Fibroblast of peridontal ligament (primary cell): ENCODE measurements at regions not wholly inside any gene's neighbourhood (a gene's known extent, or its start where the extent isn't known, plus 50 kb on each side); places are given as distances from the start of the nearest gene placed in this dataset.
"Not testable (repeated sequence)": the region's sequence is repeated elsewhere in the genome, so short reads cannot be mapped to it uniquely, and the experiment has no call there.

Experiments used
- DNase-seq: peaks from one replicate; pipeline ENCODE4 v3.0.0-alpha.2; 2010; ENCODE audit errors: extremely low read depth

DNA sequence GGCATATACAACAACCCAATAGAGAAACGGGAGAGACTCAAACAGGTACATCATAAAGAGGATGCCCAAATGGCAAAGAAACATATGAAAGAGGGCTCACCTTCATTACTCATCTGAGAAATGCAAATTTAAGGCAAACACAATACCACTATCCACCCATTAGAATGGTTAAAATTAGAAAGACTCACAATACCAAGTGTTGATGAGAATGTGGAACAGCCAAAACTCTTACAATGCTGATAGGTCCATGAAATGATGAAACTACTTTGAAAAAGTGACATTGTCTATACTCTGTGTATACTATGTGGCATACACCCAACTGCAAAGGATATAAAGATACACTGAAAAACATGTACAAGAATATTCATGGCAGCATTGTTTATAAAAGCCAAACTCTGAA, 96.2 kb upstream of the TSHZ3 start:
- no peak for DNase-seq

DNA sequence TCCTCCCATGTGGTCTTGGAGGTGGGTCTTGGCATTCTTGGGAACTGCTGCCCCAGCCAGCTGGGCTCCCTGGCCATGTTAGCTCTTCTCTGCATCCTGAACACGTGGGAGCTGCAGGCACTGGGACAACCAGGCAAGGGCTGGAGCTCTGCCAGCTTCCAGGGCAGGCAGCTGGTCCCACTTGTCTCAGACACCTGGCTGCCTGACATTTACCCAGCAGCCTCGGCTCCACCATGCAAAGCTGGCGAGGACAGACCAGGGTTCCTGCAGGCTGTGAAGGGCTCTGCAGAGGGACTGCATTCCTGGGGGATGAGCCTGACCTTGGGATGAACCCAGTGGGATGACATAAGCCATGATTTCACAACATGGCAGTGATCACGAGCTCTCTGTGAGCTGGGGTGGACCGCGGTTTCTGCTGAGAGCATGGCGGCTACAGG, 99.0 kb upstream of the TSHZ3 start:
- DNase-seq: peak; percentile 22

DNA sequence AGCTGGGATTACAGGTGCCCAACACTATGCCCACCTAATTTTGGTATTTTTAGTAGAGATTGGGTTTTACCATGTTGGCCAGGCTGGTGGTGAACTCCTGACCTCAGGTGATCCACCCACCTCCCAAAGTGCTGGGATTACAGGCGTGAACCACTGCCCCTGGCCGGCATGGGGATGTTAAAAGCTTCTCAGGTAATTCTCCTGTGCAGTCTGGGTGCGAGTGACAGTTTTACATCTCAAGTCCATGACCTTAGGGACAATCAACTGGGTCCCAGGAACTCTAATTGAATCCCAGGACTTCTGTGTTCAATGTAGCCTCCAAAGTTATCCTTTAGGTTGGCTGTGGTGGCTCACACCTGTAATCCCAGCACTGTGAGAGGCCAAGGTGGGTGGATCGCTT, 100.1 kb upstream of the TSHZ3 start:
- DNase-seq: no peak

DNA sequence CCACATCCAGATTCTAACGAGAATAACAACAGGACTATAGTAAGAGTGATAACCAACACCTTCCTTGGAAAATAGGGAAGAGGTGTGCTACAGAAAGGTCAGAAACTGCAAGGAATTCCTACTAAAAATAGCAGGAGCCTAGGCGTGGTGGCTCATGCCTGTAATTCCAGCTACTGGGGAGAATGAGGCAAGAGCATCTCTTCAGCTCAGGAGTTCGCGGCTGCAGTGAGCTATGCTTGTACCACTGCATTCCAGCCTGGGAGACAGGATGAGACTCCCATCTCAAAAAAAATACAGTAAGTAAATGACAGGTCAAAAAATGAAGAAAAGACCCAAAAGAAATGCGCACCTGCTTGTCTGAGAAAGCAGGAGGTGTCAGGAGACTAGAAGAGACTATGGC, 101.5 kb upstream of the TSHZ3 start:
- no peak for DNase-seq

DNA sequence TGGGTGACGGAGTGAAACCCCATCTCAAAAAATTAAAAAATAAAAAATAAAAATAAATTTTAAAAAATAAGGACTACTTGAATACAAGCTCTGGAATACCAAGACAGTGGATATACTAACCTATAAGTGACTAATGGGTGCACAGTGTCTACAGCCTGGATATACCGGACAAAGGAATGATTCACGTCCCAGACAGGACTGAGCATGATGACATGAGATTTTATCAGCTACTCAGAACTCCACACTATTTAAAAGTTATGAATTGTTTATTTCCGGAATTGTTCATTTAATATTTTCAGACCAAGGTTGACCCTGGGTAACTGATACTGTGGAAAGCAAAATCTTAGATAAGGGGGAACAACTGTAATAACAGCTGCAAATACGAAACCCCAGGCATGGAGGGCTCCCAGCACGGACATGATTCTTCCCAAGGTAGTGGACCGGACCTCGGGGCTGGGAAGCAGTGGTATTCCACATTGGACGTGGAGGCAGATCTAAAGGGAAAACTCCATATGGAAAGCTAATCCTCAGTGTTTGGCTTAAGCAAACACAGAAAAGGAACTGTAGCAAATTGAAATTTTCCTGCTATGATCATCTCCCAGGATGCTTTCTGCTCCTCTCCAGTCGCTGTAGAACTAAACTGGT, 102.6 kb upstream of the TSHZ3 start:
- no peak for DNase-seq

DNA sequence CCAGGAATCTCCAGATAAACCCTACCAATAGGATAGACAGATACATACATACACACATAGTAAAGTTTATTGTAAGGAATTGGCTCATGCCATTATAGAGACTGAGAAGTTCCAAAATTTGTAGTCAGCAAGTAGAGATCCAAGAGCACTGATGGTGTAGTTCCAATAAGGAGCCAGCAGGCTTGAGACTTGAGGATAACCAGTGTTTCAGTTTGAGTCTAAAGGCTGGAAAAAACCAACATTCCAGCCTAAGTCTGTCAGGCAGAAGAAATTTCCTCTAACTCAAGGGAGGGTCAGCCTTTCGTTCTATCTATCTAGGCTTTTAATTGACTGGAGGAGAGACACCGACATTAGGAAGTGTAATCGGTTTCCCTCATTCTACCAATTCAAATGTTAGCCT, 110.2 kb upstream of the TSHZ3 start:
- no peak for DNase-seq

DNA sequence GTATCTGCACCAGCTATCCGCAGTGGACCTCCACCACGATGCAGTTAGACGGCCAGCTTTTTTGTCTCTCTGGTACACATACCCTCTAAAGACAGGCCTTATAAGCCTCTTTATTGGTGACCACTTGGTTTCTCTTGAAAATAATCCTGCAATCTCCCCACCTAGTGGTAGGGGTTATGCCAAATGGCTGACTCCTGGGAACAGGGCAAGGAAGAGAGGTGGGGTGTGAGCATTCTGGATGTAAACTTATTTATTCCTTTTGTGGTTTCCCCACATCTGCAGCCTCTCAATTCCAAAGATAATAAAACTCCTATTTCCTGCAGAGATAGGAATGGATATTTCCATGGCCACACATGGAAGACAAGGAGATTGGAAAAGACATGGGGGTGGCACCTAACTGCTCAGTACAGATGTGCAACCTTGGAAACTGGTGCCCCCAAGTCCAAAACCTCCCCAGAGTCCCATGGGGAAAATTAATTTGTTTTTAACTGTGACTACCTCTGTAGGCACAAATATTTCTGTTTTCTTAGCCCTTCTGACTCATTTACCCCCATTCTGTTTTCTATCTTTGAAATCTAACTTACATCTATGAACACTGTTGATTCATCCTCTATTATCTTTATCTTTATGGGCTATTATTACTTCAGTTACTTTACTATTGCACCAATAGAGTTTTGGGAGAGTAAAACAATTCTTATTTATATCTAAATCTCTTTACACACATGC, 112.7 kb upstream of the TSHZ3 start:
- DNase-seq: peak; percentile 3

DNA sequence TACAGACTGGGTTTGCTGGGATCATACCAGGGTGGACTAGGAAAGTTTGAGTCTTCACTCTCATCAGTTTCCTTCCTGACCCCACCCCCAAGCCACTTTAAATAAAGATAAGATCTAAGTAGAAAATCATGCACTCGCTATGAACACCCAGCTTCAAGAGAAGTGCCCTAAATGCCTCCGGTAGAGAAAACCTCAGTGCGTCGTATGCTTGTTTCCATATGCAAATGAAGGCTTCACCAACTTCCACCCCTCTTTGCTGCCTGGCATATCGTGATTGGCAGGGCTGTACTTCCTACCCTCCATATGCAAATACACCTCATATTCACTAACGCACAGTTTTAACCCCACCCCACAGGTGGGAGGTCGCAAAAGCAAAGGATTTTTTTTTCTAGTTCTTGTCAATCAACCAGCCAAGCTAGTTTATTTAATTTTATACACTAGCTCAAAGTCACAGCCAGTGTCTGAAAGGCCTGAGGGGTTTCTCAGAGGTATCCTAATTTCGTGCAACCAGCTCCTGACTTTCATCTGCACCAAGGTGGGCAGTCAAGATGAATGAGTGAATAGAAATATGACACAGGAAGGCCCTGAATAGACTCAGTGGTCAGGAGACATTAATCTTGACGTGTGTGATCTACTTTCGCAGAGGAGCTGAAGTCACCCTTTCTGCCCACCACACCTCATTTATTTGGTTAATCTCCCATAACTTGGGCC, 121.1 kb upstream of the TSHZ3 start:
- no peak for DNase-seq

DNA sequence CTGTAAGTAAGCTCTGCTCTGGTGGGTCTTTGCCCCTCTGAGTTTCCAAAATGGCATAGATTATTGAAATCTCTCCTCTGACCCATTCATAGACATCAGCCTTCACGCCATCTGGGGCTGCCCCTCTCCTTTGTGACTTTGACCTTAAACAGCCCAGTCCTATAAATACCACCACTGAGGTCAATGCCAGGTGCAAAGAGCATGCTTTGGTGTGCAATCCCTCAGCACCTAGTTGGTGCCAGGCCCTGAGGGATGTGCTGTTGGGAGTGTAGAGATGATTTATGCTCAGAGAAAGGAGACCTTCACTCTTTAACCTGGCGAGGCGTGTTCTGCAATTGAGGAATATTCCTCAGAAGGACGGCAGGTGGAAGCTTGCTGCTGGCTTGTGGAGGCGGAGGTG, 121.7 kb upstream of the TSHZ3 start:
- no peak for DNase-seq

DNA sequence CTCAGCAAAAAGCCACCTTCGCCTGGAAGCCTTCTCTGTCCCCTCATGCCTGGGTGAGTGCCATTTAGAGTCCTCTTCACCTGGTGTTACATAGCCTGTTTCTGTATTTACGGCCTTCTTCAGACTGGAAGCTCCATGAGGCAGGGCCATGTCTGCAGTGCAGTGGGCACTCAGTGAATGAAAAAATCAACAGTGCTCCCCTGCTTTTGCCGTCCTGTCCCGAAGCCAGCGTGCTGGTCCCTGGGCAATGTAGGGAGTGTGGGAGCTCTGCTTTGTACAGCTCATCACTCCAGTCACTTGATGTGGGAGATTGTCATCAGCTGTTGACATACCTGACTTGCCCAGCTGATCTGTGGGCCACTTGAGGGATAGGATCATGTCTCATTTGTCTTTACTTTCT, 129.0 kb upstream of the TSHZ3 start:
- no peak for DNase-seq

DNA sequence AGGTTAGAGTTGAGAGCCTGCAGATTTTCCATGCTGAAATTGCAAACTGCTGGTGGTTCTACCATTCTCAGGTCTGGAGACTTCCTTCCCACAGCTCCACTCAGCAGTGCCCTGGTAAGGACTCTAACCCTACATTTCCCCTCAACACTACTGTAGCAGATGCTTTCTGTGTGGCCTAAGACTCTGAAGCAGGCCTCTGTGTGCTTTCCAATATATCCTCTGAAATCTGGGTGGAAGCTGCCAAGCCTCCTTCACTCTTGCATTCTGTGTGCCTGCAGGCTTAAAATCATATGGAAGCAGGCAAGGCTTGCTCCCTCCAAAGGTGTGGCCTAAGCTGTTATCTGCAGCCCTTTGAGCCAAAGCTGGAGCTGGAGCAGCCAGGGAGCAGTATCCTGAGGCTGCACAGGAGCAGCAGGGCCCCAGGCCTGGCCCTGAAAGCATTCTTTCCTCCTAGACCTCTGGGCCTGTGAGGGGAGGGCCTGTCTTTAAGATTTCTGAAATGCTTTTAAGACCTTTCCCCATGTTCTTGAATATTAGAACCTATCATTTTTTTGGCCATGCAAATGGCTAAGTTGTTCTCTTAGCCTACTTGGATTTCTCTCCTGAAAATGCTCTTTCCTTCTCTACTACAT, 134.1 kb upstream of the TSHZ3 start:
- DNase-seq: no peak

DNA sequence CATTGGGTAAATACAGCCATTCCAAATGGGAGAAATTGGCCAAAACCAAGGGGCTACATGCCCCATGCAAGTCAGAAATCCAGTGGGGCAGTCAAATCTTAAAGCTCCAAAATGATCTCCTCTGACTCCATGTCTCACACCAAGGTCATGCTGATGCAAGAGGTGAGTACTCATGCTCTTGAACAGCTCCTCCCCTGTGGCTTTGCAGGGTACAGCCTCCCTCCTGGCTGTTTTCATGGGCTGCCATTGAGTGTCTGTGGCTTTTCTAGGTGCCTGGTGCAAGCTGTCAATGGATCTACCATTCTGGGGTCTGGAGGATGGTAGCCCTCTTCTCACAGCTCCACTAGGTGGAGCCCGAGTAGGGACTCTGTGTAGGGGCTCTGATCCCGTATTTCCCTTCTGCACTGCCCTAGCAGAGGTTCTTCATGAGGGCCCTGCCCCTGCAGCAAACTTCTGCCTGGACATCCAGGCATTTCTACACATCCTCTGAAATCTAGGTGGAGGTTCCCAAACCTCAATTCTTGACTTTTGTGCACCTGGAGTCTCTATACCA, 135.7 kb upstream of the TSHZ3 start:
- DNase-seq: not testable (repeated sequence)

DNA sequence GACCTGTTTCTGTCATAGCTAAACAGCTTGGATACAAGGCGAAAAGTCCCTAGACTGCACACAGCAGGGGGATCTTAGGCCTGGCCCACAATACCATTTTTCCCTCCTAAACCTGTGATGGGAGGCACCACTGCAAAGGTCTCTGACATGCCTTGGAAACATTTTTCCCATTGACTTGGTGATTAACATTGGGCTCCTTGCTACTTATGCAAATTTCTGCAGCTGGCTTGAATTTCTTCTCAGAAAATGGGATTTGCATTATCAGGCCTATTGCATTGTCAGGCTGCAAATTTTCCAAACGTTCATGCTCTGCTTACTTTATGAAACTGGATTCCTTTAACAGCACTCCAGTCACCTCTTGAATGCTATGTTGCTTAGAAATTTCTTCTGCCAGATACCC, 136.2 kb upstream of the TSHZ3 start:
- no peak for DNase-seq

DNA sequence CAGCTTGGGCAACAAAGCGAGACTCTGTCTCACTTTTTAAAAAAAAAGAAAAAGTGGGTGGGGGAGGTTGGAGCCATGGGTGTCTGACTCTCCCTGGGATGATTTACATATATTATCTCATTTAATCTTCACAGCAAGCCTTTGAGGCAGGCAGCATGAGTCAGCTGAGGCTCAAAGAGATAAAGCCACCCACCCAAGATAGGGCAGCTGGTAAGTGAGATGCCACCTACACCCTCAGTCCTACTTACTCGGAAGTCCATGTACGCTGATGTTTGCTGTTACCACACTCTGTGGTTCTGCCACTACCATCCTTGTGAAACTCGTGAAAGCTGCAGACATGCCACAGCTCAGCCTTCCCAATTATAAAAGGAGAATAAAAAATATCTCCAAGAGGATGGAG, 142.0 kb upstream of the TSHZ3 start:
- no peak for DNase-seq

DNA sequence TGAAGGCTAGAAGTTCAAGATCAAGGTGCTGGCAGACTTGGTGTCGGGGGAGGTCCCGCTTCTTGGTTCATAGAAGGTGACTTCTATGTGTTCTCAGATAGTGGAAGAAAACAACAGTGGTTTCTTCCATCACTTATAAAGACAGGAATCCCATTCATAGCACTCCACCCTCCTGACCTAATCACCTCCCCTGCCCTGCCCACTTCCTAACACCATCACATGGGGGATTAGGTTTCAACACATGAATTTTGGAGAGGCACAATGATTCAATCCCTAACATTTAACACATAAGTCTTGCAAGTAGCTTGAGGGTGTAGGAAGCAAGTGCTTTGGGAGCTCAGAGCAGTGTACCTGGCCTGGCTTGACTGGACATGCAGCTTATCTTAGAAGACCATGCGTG, 142.8 kb upstream of the TSHZ3 start:
- DNase-seq: no peak

DNA sequence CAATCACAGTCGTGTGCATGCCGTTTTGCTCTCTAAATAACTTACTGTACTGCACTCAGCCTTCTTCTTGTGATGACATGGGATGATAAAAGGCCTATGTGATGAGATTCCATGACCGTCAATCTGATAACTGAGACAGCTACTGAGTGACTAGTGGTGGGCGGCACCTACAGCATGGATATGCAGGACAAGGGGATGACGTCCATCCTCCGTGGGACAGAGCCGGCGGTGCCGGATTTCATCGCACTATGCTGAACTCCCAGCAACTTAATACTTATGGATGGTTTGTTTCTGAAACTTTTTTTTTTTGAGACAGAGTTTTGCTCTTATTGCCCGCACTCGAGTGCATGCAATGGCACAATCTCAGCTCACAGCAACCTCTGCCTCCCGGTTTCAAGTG, 146.8 kb upstream of the TSHZ3 start:
- DNase-seq: no peak

DNA sequence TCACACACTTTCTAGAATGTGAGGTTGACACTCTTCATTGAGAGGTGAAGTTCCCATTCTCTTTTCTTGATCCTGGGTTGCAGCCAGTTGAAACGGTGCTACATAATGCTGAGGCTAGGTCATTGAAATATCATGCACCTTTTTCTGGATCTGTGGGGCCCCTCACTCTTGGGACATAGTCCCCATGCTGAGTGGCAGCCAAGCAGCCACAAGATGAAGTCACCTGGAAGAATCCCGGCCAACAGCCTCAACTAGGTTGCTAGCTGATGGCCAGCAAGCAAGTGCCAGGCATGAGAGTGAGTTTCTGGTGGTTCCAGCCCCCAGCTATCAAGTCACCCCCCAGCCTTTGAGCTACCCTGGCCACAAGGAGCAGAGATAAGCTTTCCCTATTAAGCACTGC, 148.5 kb upstream of the TSHZ3 start:
- no peak for DNase-seq

DNA sequence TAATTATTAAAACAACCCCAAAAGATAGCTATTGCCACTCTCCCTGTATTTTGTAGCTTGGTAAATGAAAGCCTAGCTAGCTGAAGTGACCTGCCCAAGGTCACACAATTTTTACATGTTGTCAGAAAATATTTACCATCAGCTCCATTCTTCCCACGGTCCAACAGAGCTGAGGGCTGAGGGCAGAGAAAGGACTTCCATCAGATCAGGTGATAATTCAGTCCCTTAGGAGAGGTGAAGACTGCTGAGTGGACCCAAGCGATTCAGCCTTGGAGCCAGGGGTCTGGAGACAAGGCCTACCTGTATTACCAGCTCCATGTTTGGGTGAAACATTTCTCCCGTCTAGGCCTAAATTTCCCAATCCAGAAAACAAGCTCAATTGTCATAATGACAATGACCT, 149.5 kb upstream of the TSHZ3 start:
- no peak for DNase-seq

DNA sequence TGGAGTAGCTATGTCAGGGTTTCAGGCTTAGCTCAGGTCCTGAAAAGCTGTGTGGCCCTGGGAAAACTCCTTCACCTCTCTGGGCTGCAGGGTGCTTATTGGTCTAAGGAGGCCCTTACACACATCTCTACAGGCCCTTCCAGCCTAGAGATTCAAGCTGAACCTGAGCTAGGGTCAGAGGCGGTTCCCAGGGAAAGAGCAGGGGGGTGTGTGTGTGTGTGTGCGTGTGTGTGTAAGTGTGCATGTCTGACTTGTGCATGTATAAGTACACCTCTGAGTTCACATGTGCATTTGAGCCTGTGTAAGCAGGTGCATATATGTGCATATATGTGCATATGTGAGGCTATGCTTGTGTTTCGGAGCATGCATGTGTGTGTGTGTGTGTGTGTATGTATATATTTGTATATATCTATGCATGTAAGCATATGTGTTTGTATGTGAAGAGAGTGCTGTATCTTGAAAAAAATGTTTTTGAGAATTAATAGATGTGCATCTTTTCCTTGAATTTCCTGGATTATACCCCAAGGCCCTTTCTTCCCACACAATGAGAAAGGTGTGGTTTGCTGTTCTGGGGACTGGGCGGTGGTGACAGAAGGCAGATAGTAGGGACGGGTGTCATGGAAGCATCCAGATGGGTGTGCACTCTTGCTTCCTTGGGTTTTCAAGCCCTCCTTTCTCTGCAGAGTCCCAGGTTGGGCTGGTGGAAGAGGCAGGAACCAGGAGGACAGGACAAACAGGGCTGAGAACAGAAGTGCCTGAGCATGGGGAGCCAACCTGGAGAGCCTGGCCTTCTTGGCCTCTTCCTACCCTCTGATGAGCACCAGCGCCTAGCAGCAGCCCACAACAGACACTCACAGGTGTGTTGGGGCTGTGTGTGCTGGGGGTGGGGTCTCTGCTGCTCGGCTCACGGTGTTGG, 150.3 kb upstream of the TSHZ3 start:
- DNase-seq: no peak

DNA sequence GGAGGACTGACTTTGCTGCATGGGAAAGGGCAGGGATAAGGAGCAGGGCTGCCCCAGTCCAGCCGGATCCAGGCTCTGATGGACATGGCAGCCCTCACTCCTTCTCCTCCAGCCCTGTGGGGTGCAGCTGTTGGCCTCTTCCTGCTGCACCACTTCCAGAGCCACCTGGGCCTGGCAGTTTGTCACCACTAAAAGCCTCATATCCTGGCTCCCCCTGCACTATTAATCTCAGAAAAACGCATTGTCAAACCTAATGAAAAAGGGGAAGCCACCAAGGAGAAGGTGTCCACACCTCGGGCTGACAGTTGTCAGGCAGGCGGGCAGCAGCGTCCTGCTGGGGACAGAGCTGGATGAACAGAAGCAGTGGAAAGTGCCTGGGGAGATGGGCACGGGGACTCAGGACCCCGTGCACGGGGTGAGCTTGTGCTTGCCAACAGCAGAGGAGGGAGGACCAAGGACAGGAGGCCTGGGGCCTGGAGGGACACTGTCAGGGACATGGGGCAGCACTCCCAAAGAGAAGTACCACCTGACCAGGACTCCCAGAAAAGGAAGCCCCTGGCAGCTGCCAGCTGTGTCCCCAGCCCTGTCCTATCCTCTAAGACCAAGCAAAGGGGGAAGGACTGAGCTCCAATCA, 151.1 kb upstream of the TSHZ3 start:
- DNase-seq: no peak

DNA sequence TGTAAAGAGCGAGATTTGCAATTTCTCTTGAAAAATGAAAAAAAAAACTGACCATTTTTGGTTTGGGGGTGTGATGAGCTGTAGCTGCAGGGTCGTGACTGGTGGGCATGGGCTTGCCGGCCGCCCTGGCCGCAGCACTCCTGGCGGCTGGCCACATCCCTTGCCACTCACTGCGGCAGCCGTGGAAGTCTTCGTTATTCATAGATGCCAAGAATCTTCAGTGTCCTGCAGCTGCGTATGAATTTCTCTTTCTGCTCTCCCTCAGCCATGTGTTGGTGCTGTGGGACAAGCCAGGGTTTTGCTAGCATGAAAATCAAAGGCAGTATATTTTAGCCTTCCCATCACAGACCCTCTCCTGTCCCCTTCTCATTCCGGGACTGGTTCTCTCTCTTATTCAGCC, 151.7 kb upstream of the TSHZ3 start:
- DNase-seq: no peak
